ENCODE measurements at regions not wholly inside any gene's neighbourhood (a gene's known extent, or its start where the extent isn't known, plus 50 kb on each side); places are given as distances from the start of the nearest gene placed in this dataset.

GRCh38 chr16:25637236-25637635 is 54.5 kb upstream of the HS3ST4 start:
- Histone ChIP-seq H3K27ac (replicated peaks in 1 of 4) (no peak overlapping the region), H3K9me3 (no peaks in the 10 kb centered on the region), H3K27me3 (no peaks in the 10 kb centered on the region), H3K36me3 (no peaks in the 10 kb centered on the region), H3K4me1 (no peaks in the 10 kb centered on the region), H3K4me3 (no peak overlapping the region)
- WGBS: 63% methylated on average over 2 of the region's 2 CpGs
- no peak for DNase-seq (ENCODE audit: extremely low spot score)
- no peak for TF ChIP-seq CTCF (IDR thresholded peaks at IDR 0.05)
- no peak for TF ChIP-seq POLR2AphosphoS5 (IDR thresholded peaks at IDR 0.05)
- no peak for TF ChIP-seq EP300 (IDR thresholded peaks at IDR 0.05)
- TF ChIP-seq POLR2A (IDR thresholded peaks at IDR 0.05; ENCODE audit: low read depth): no peak
- intact Hi-C loops (cut with DNase I): no loop called here

- Histone ChIP-seq H3K4me1 (no peaks in the 10 kb centered on the region), H3K27ac (replicated peaks in 1 of 4) (no peak overlapping the region), H3K9me3 (no peaks in the 10 kb centered on the region), H3K27me3 (no peaks in the 10 kb centered on the region), H3K36me3 (no peaks in the 10 kb centered on the region), H3K4me3 (no peak overlapping the region)
- no peak for DNase-seq (ENCODE audit: extremely low spot score)
- 80% methylated on average over 2 of the region's 2 CpGs for WGBS
- intact Hi-C loops (cut with DNase I): no loop called here
- TF ChIP-seq POLR2A (IDR thresholded peaks at IDR 0.05; ENCODE audit: low read depth) (no peak), EP300 (IDR thresholded peaks at IDR 0.05) (no peak), POLR2AphosphoS5 (IDR thresholded peaks at IDR 0.05) (no peak)
These were observed 55.1 kb upstream of the HS3ST4 start for GRCh38 chr16:25636662-25637061.

- no peaks in the 10 kb centered on the region for H3K36me3 ChIP-seq
- 90% methylated on average over 1 of the region's 1 CpG for WGBS
- no peak overlapping the region for H3K4me3 ChIP-seq
- no peak overlapping the region for H3K27ac ChIP-seq (replicated peaks in 1 of 4)
- TF ChIP-seq POLR2AphosphoS5 (IDR thresholded peaks at IDR 0.05) (no peak), CTCF (IDR thresholded peaks at IDR 0.05) (no peak), EP300 (IDR thresholded peaks at IDR 0.05) (no peak), POLR2A (IDR thresholded peaks at IDR 0.05; ENCODE audit: low read depth) (no peak)
- intact Hi-C loops (cut with DNase I): no loop called here
- no peaks in the 10 kb centered on the region for H3K4me1 ChIP-seq
- DNase-seq (ENCODE audit: extremely low spot score): no peak
- no peaks in the 10 kb centered on the region for H3K9me3 ChIP-seq
- no peaks in the 10 kb centered on the region for H3K27me3 ChIP-seq
These were observed 56.3 kb upstream of the HS3ST4 start for GRCh38 chr16:25635454-25635853.

GRCh38 chr16:25633549-25633948 is 58.2 kb upstream of the HS3ST4 start:
- Histone ChIP-seq H3K9me3 (peaks cover 0 to 9% (median 0%) of the 10 kb centered on the region in 4 donors), H3K4me3 (no peak overlapping the region), H3K4me1 (no peaks in the 10 kb centered on the region)

GRCh38 chr16:25628766-25629165 is 63.0 kb upstream of the HS3ST4 start:
- TF ChIP-seq CTCF (IDR thresholded peaks at IDR 0.05) (no peak), POLR2A (IDR thresholded peaks at IDR 0.05; ENCODE audit: low read depth) (no peak), POLR2AphosphoS5 (IDR thresholded peaks at IDR 0.05) (no peak)
- Histone ChIP-seq H3K27me3 (no peaks in the 10 kb centered on the region), H3K4me1 (no peaks in the 10 kb centered on the region), H3K36me3 (no peaks in the 10 kb centered on the region), H3K27ac (replicated peaks in 1 of 4) (no peak overlapping the region), H3K9me3 (peaks cover 0 to 19% (median 2%) of the 10 kb centered on the region in 4 donors), H3K4me3 (no peak overlapping the region)
- WGBS: 88% methylated on average over 2 of the region's 2 CpGs
- DNase-seq (ENCODE audit: extremely low spot score): no peak
- intact Hi-C loops (cut with DNase I): no loop called here

More at GRCh38 chr16:25633549-25633948, 58.2 kb upstream of the HS3ST4 start:
- Histone ChIP-seq H3K27me3 (no peaks in the 10 kb centered on the region), H3K36me3 (no peaks in the 10 kb centered on the region), H3K27ac (replicated peaks in 1 of 4) (no peak overlapping the region)
- no peak for TF ChIP-seq POLR2AphosphoS5 (IDR thresholded peaks at IDR 0.05)
- TF ChIP-seq CTCF (IDR thresholded peaks at IDR 0.05): no peak
- TF ChIP-seq EP300 (IDR thresholded peaks at IDR 0.05): no peak
- TF ChIP-seq POLR2A (IDR thresholded peaks at IDR 0.05; ENCODE audit: low read depth): no peak
- WGBS: 58% methylated on average over 2 of the region's 2 CpGs
- intact Hi-C loops (cut with DNase I): no loop called here
- no peak for DNase-seq (ENCODE audit: extremely low spot score)
